ENCODE measurements at regions not wholly inside any gene's neighbourhood (a gene's known extent, or its start where the extent isn't known, plus 50 kb on each side); places are given as distances from the start of the nearest gene placed in this dataset.

GRCh38 chr13:40472427-40473220 lies 193.8 kb downstream of the FOXO1 start:
- H3K36me3 ChIP-seq (ENCODE audit: control insufficient read depth, insufficient read depth, low read length), result no peaks in the 10 kb centered on the region
- no peak overlapping the region for H3K4me3 ChIP-seq (replicated peaks in 1 of 4; ENCODE audit: control extremely low read depth in 1 of 4, insufficient read depth in 1 of 4, low read depth in 3 of 4, low read length in 4 of 4)
- DNase-seq (ENCODE audit: low read depth in 2 of 2), result no peak
- TF ChIP-seq CTCF (conservative IDR thresholded peaks at IDR 0.05 in 1 of 2, IDR thresholded peaks at IDR 0.05 in 1 of 2; ENCODE audit: low read depth in 1 of 2, low read length in 2 of 2), result no peak
- TF ChIP-seq EZH2 (IDR thresholded peaks at IDR 0.05; ENCODE audit: low read length, missing control alignments), result no peak
- no peaks in the 10 kb centered on the region for H3K4me1 ChIP-seq (ENCODE audit: control insufficient read depth, extremely low read depth, insufficient read depth, low read length)
- H4K20me1 ChIP-seq (ENCODE audit: control insufficient read depth, extremely low read depth, insufficient read depth, low read length), result no peaks in the 10 kb centered on the region
- H3K27ac ChIP-seq (ENCODE audit: insufficient read depth, low read length), result no peak overlapping the region
- H2AFZ ChIP-seq (ENCODE audit: low read length), result no peak overlapping the region
- H3K9me3 ChIP-seq (ENCODE audit: control insufficient read depth, insufficient read depth, low read depth, low read length), result no peaks in the 10 kb centered on the region
- H3K27me3 ChIP-seq (ENCODE audit: control insufficient read depth, insufficient read depth, low read length), result no peaks in the 10 kb centered on the region
- H3K9ac ChIP-seq (ENCODE audit: insufficient read depth, low read length), result no peak overlapping the region
- no peaks in the 10 kb centered on the region for H3K79me2 ChIP-seq (ENCODE audit: control insufficient read depth, insufficient read depth, low read length)
- no peak overlapping the region for H3K4me2 ChIP-seq (ENCODE audit: extremely low read depth, insufficient read depth, low read length)

- H3K36me3 ChIP-seq (ENCODE audit: control insufficient read depth, insufficient read depth, low read length), result no peaks in the 10 kb centered on the region
- H3K9ac ChIP-seq (ENCODE audit: insufficient read depth, low read length), result no peak overlapping the region
- no peaks in the 10 kb centered on the region for H3K79me2 ChIP-seq (ENCODE audit: control insufficient read depth, insufficient read depth, low read length)
- H3K9me3 ChIP-seq (ENCODE audit: control insufficient read depth, insufficient read depth, low read depth, low read length), result no peaks in the 10 kb centered on the region
- TF ChIP-seq CTCF (conservative IDR thresholded peaks at IDR 0.05 in 1 of 2, IDR thresholded peaks at IDR 0.05 in 1 of 2; ENCODE audit: low read depth in 1 of 2, low read length in 2 of 2) (no peak), EZH2 (IDR thresholded peaks at IDR 0.05; ENCODE audit: low read length, missing control alignments) (no peak)
- no peak overlapping the region for H3K4me2 ChIP-seq (ENCODE audit: extremely low read depth, insufficient read depth, low read length)
- H4K20me1 ChIP-seq (ENCODE audit: control insufficient read depth, extremely low read depth, insufficient read depth, low read length), result no peaks in the 10 kb centered on the region
- no peak for DNase-seq (ENCODE audit: low read depth in 2 of 2)
- H3K27ac ChIP-seq (ENCODE audit: insufficient read depth, low read length), result no peak overlapping the region
- H3K4me3 ChIP-seq (replicated peaks in 1 of 4; ENCODE audit: control extremely low read depth in 1 of 4, insufficient read depth in 1 of 4, low read depth in 3 of 4, low read length in 4 of 4), result no peak overlapping the region
- H2AFZ ChIP-seq (ENCODE audit: low read length), result no peak overlapping the region
- H3K4me1 ChIP-seq (ENCODE audit: control insufficient read depth, extremely low read depth, insufficient read depth, low read length), result no peaks in the 10 kb centered on the region
- H3K27me3 ChIP-seq (ENCODE audit: control insufficient read depth, insufficient read depth, low read length), result no peaks in the 10 kb centered on the region
Observed at GRCh38 chr13:40475617-40476016, 190.8 kb downstream of the FOXO1 start.

DNA sequence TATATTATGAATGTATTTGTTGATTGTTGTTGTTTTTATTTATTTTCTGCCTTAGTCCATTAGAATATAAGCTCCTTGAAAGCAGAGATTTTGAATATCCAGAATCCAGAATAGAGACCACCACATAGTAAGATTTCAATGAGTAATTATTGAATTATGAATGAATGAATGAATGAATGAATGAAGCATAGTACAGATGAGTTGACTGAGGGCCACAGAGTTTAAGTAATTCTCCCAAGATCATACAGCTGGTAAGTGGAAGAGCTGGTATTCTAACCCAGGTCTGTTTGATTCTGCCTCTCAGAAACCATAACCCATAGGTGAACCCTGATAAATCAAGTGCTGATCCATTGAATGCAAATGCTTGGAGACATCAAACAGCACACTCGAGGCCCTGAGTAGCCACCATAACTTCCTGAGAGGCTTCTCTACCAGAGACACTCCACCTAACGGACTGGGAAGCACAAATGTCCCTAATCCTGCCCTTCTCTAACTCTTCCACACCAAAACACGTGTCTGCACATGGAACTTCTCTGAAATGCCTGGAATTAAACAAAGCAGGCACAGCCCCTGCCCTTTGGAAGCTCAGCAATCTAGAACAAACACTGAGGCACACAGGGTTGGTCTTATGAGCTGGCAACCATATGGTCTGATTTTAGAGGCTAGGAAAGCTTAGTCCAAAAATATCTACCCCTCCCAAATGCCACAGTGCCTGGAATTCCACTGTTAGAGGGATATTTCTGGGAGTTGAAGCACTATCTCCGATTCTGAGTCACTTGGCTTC lies 190.1 kb downstream of the FOXO1 start:
- DNase-seq (ENCODE audit: low read depth in 2 of 2), result peak; percentile 51 to 86
- no peaks in the 10 kb centered on the region for H3K36me3 ChIP-seq (ENCODE audit: control insufficient read depth, insufficient read depth, low read length)
- no peaks in the 10 kb centered on the region for H3K9me3 ChIP-seq (ENCODE audit: control insufficient read depth, insufficient read depth, low read depth, low read length)
- H3K4me3 ChIP-seq (replicated peaks in 1 of 4; ENCODE audit: control extremely low read depth in 1 of 4, insufficient read depth in 1 of 4, low read depth in 3 of 4, low read length in 4 of 4), result no peak overlapping the region
- H3K9ac ChIP-seq (ENCODE audit: insufficient read depth, low read length), result no peak overlapping the region
- no peaks in the 10 kb centered on the region for H3K79me2 ChIP-seq (ENCODE audit: control insufficient read depth, insufficient read depth, low read length)
- H3K4me2 ChIP-seq (ENCODE audit: extremely low read depth, insufficient read depth, low read length), result no peak overlapping the region
- H2AFZ ChIP-seq (ENCODE audit: low read length), result no peak overlapping the region
- no peak overlapping the region for H3K27ac ChIP-seq (ENCODE audit: insufficient read depth, low read length)
- TF ChIP-seq CTCF (conservative IDR thresholded peaks at IDR 0.05 in 1 of 2, IDR thresholded peaks at IDR 0.05 in 1 of 2; ENCODE audit: low read depth in 1 of 2, low read length in 2 of 2) (no peak), EZH2 (IDR thresholded peaks at IDR 0.05; ENCODE audit: low read length, missing control alignments) (no peak)
- no peaks in the 10 kb centered on the region for H3K4me1 ChIP-seq (ENCODE audit: control insufficient read depth, extremely low read depth, insufficient read depth, low read length)
- H3K27me3 ChIP-seq (ENCODE audit: control insufficient read depth, insufficient read depth, low read length), result no peaks in the 10 kb centered on the region
- no peaks in the 10 kb centered on the region for H4K20me1 ChIP-seq (ENCODE audit: control insufficient read depth, extremely low read depth, insufficient read depth, low read length)

Measured in fibroblast of lung (primary cell).